ENCODE measurements at regions not wholly inside any gene's neighbourhood (a gene's known extent, or its start where the extent isn't known, plus 50 kb on each side); places are given as distances from the start of the nearest gene placed in this dataset.

DNA sequence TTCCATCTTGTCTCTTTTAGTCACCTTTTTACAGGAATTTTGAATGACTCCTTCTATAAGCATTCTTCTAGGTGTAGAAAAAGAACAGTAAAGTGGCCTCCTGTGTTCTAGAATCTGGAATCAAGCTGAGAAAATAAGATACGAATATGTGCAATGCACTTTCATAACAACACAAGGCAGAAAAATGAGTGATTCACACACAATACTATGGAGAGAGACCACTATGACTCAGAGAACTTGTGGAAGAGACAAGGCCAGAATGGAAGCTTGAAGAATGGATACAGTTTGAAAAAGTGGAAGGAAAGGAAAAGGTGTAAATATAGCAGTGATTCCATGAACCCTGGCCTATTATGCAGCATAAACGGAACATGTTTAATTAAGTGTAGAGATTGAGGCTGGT, 57.1 kb upstream of the SAMSN1 start:
- Histone ChIP-seq H3K27me3 (no peaks in the 10 kb centered on the region), H3K36me3 (no peaks in the 10 kb centered on the region), H3K4me3 (no peak overlapping the region), H3K9me3 (no peaks in the 10 kb centered on the region), H3K27ac (no peak overlapping the region), H3K4me1 (no peaks in the 10 kb centered on the region)
- intact Hi-C loops (cut with DNase I; ENCODE audit: low total_unique reads), result no loop called here
- in situ Hi-C loops (cut with MboI; ENCODE audit: low sequenced_read_pairs in 4 of 4), result no loop called here
- DNase-seq (no peak), ATAC-seq (no peak)
- no peak for TF ChIP-seq POLR2A (IDR thresholded peaks at IDR 0.05)
- TF ChIP-seq, protein P1, sequence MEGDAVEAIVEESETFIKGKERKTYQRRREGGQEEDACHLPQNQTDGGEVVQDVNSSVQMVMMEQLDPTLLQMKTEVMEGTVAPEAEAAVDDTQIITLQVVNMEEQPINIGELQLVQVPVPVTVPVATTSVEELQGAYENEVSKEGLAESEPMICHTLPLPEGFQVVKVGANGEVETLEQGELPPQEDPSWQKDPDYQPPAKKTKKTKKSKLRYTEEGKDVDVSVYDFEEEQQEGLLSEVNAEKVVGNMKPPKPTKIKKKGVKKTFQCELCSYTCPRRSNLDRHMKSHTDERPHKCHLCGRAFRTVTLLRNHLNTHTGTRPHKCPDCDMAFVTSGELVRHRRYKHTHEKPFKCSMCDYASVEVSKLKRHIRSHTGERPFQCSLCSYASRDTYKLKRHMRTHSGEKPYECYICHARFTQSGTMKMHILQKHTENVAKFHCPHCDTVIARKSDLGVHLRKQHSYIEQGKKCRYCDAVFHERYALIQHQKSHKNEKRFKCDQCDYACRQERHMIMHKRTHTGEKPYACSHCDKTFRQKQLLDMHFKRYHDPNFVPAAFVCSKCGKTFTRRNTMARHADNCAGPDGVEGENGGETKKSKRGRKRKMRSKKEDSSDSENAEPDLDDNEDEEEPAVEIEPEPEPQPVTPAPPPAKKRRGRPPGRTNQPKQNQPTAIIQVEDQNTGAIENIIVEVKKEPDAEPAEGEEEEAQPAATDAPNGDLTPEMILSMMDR (IDR thresholded peaks at IDR 0.05 in 4 of 5, conservative IDR thresholded peaks at IDR 0.05 in 1 of 5), result no peak

DNA sequence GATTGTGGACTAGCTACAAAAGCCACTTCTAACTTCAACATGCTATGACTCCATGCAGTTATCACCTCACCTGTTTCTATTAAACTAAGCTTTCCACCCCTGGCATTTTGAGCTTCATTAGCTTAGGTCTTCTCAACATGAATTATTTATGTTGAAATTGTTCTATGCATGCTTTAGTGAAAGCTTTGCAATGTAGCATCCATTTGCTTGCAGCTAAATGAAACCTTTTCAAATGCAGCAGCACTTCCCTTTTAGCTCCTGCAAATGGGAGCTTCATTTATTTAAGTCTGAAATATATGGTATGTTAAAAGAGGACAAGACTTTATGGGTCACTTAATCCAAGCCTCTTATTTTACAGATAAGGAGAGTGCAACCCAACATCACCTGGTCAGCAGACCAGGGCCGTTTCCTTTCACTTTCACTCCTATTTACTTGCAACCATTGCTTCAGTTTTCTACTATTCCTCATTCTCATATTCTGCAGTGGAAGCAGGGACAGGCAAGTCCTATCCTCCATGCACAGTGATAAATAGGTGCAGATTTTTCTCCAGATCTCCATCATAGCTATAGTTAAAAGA, 56.4 kb upstream of the SAMSN1 start:
- Histone ChIP-seq H3K9me3 (no peaks in the 10 kb centered on the region), H3K27ac (no peak overlapping the region), H3K4me3 (no peak overlapping the region), H3K27me3 (no peaks in the 10 kb centered on the region), H3K36me3 (no peaks in the 10 kb centered on the region), H3K4me1 (no peaks in the 10 kb centered on the region)
- intact Hi-C loops (cut with DNase I; ENCODE audit: low total_unique reads), result no loop called here
- no peak for ATAC-seq
- no peak for DNase-seq
- TF ChIP-seq, protein P1 (IDR thresholded peaks at IDR 0.05 in 4 of 5, conservative IDR thresholded peaks at IDR 0.05 in 1 of 5), result no peak
- no peak for TF ChIP-seq POLR2A (IDR thresholded peaks at IDR 0.05)
- in situ Hi-C loops (cut with MboI; ENCODE audit: low sequenced_read_pairs in 4 of 4), result no loop called here

DNA sequence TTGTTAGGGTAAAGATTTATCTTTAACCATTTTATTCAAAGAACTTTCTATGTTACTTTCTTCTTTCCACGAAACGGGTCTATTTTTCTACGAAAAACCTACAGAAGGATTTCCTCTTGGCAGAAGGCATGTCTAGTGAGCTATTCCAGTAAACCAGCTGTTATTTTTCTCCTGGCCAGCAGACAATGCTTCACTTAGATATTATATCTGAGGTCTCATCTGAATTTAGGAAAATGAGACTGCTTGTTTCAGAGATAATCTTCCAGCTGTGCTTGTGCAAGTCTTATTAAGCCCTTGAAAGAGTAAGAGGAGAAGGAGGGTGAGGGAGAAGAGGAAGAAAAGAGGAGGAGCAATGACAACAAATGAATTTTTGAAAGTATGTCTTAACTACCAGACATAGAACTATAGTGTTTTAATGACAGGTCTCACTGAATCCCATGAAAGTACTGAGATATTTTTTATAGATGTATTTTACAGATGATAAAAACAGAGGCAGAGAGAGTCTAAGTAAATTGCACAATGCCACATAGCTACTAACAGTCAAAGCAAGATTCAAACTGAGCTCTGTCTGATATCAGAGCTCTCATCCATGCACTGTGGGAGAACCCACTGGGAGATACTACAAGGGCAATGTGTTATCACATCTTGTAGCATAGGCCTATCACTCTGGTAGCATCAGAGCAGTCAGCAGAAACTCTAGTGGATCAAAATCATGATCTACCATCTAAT, 54.6 kb upstream of the SAMSN1 start:
- Histone ChIP-seq H3K36me3 (no peaks in the 10 kb centered on the region), H3K27ac (no peak overlapping the region), H3K9me3 (no peaks in the 10 kb centered on the region), H3K27me3 (no peaks in the 10 kb centered on the region), H3K4me1 (no peaks in the 10 kb centered on the region), H3K4me3 (no peak overlapping the region)
- no peak for ATAC-seq
- in situ Hi-C loops (cut with MboI; ENCODE audit: low sequenced_read_pairs in 4 of 4), result no loop called here
- intact Hi-C loops (cut with DNase I; ENCODE audit: low total_unique reads), result no loop called here
- no peak for TF ChIP-seq POLR2A (IDR thresholded peaks at IDR 0.05)
- TF ChIP-seq, protein P1 (IDR thresholded peaks at IDR 0.05 in 4 of 5, conservative IDR thresholded peaks at IDR 0.05 in 1 of 5), result no peak
- no peak for DNase-seq

DNA sequence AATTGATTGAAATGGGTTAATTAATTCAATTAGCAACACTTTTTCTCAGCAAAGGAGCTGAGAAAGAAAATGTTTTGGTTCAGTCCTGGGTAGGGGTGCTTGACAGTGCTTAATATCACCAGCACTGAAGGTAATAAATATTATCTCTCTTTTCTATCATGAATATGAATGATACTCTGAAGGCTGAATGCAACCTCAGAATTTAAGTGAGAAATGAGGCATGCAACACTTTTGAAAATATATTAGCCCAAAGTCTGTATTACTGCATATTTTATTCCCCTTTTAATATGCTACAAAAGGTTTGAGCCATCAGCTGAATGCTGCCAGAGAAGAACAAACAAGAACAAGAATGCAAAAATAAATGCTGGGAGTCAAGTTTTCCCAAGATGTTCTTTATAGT, 52.0 kb upstream of the SAMSN1 start:
- TF ChIP-seq POLR2A (IDR thresholded peaks at IDR 0.05), result no peak
- TF ChIP-seq, protein P1 (IDR thresholded peaks at IDR 0.05 in 4 of 5, conservative IDR thresholded peaks at IDR 0.05 in 1 of 5), result no peak
- Histone ChIP-seq H3K4me1 (no peaks in the 10 kb centered on the region), H3K27me3 (no peaks in the 10 kb centered on the region), H3K9me3 (no peaks in the 10 kb centered on the region), H3K36me3 (no peaks in the 10 kb centered on the region), H3K4me3 (no peak overlapping the region), H3K27ac (no peak overlapping the region)
- in situ Hi-C loops (cut with MboI; ENCODE audit: low sequenced_read_pairs in 4 of 4), result no loop called here
- ATAC-seq (no peak), DNase-seq (no peak)
- intact Hi-C loops (cut with DNase I; ENCODE audit: low total_unique reads), result no loop called here
